ENCODE measurements at regions not wholly inside any gene's neighbourhood (a gene's known extent, or its start where the extent isn't known, plus 50 kb on each side); places are given as distances from the start of the nearest gene placed in this dataset.
A peak's percentile ranks its signal among the peaks of the same experiment; 100 is the strongest.

GRCh38 chr9:108282872-108283271 lies 572.9 kb downstream of the ACTL7B start:
- no peak overlapping the region for H3K27ac ChIP-seq
- intact Hi-C loops (cut with DNase I), result no loop called here
- no peak for DNase-seq (ENCODE audit: extremely low spot score in 2 of 2)

GRCh38 chr9:108281696-108282095 lies 574.1 kb downstream of the ACTL7B start:
- H3K27me3 ChIP-seq, result no peaks in the 10 kb centered on the region
- TF ChIP-seq POLR2A (IDR thresholded peaks at IDR 0.05), result no peak
- no peak for TF ChIP-seq POLR2AphosphoS5 (IDR thresholded peaks at IDR 0.05; ENCODE audit: insufficient read depth in 1 of 2, low read depth in 1 of 2)
- TF ChIP-seq, protein P1, sequence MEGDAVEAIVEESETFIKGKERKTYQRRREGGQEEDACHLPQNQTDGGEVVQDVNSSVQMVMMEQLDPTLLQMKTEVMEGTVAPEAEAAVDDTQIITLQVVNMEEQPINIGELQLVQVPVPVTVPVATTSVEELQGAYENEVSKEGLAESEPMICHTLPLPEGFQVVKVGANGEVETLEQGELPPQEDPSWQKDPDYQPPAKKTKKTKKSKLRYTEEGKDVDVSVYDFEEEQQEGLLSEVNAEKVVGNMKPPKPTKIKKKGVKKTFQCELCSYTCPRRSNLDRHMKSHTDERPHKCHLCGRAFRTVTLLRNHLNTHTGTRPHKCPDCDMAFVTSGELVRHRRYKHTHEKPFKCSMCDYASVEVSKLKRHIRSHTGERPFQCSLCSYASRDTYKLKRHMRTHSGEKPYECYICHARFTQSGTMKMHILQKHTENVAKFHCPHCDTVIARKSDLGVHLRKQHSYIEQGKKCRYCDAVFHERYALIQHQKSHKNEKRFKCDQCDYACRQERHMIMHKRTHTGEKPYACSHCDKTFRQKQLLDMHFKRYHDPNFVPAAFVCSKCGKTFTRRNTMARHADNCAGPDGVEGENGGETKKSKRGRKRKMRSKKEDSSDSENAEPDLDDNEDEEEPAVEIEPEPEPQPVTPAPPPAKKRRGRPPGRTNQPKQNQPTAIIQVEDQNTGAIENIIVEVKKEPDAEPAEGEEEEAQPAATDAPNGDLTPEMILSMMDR (IDR thresholded peaks at IDR 0.05), result no peak
- peaks cover 26% of the 10 kb centered on the region for H3K4me1 ChIP-seq
- H3K36me3 ChIP-seq, result no peaks in the 10 kb centered on the region
- H3K27ac ChIP-seq, result no peak overlapping the region
- H3K9me3 ChIP-seq, result no peaks in the 10 kb centered on the region
- no peak overlapping the region for H3K4me3 ChIP-seq
- DNase-seq (ENCODE audit: extremely low spot score in 2 of 2), result no peak
- intact Hi-C loops (cut with DNase I), result no loop called here

More at GRCh38 chr9:108282872-108283271, 572.9 kb downstream of the ACTL7B start:
- H3K36me3 ChIP-seq, result no peaks in the 10 kb centered on the region
- no peaks in the 10 kb centered on the region for H3K9me3 ChIP-seq
- H3K4me1 ChIP-seq, result peaks cover 22% of the 10 kb centered on the region
- no peaks in the 10 kb centered on the region for H3K27me3 ChIP-seq
- TF ChIP-seq, protein P1 (IDR thresholded peaks at IDR 0.05), result no peak
- TF ChIP-seq POLR2A (IDR thresholded peaks at IDR 0.05), result no peak
- TF ChIP-seq POLR2AphosphoS5 (IDR thresholded peaks at IDR 0.05; ENCODE audit: insufficient read depth in 1 of 2, low read depth in 1 of 2), result no peak
- no peak overlapping the region for H3K4me3 ChIP-seq

GRCh38 chr9:108278341-108278740 lies 577.4 kb downstream of the ACTL7B start:
- intact Hi-C loops (cut with DNase I), result loop anchor here (10.0 kb wide), 1 partner anchor 794 kb away; the partner anchor contains the start of gene KLF4
- Histone ChIP-seq H3K4me3 (no peak overlapping the region), H3K36me3 (no peaks in the 10 kb centered on the region), H3K27me3 (no peaks in the 10 kb centered on the region), H3K4me1 (peaks cover 28% of the 10 kb centered on the region), H3K9me3 (no peaks in the 10 kb centered on the region), H3K27ac (peak overlapping the region; percentile 73)
- DNase-seq (ENCODE audit: extremely low spot score in 2 of 2), result no peak
- TF ChIP-seq, protein P1 (IDR thresholded peaks at IDR 0.05), result no peak
- peak in 1 of 2 donors; percentile 93 for TF ChIP-seq POLR2AphosphoS5 (IDR thresholded peaks at IDR 0.05; ENCODE audit: insufficient read depth in 1 of 2, low read depth in 1 of 2)
- TF ChIP-seq POLR2A (IDR thresholded peaks at IDR 0.05), result no peak

GRCh38 chr9:108277216-108277615 lies 578.6 kb downstream of the ACTL7B start:
- no peak overlapping the region for H3K4me3 ChIP-seq
- peak overlapping the region; percentile 73 for H3K27ac ChIP-seq
- intact Hi-C loops (cut with DNase I), result loop anchor here (10.0 kb wide), 1 partner anchor 792 kb away; the partner anchor contains the start of gene KLF4
- TF ChIP-seq POLR2A (IDR thresholded peaks at IDR 0.05), result no peak
- no peak for TF ChIP-seq POLR2AphosphoS5 (IDR thresholded peaks at IDR 0.05; ENCODE audit: insufficient read depth in 1 of 2, low read depth in 1 of 2)
- TF ChIP-seq, protein P1 (IDR thresholded peaks at IDR 0.05), result no peak
- DNase-seq (ENCODE audit: extremely low spot score in 2 of 2), result no peak
- peaks cover 38% of the 10 kb centered on the region for H3K4me1 ChIP-seq
- no peaks in the 10 kb centered on the region for H3K36me3 ChIP-seq
- no peaks in the 10 kb centered on the region for H3K9me3 ChIP-seq
- H3K27me3 ChIP-seq, result no peaks in the 10 kb centered on the region

- Histone ChIP-seq H3K4me3 (no peak overlapping the region), H3K27me3 (no peaks in the 10 kb centered on the region), H3K4me1 (peaks cover 49% of the 10 kb centered on the region), H3K36me3 (no peaks in the 10 kb centered on the region), H3K27ac (no peak overlapping the region), H3K9me3 (no peaks in the 10 kb centered on the region)
- no peak for TF ChIP-seq POLR2AphosphoS5 (IDR thresholded peaks at IDR 0.05; ENCODE audit: insufficient read depth in 1 of 2, low read depth in 1 of 2)
- TF ChIP-seq POLR2A (IDR thresholded peaks at IDR 0.05), result no peak
- intact Hi-C loops (cut with DNase I), result loop anchor here (10.0 kb wide), 1 partner anchor 791 kb away; the partner anchor contains the start of gene KLF4
- no peak for DNase-seq (ENCODE audit: extremely low spot score in 2 of 2)
Observed at GRCh38 chr9:108275906-108276305, 579.9 kb downstream of the ACTL7B start.

Data from vagina (tissue), 2 donors.